Gastrocnemius medialis (tissue), 4 donors: ENCODE measurements at regions not wholly inside any gene's neighbourhood (a gene's known extent, or its start where the extent isn't known, plus 50 kb on each side); places are given as distances from the start of the nearest gene placed in this dataset.

Source experiments
- ATAC-seq, 2 donors: fragments of 150-250 bp; one replicate each; pipeline ENCODE4 v1.9.1; 2016
- DNase-seq, 2 donors: peaks; one replicate each; pipeline ENCODE4 v3.0.0-alpha.2; 2019
- H3K27ac ChIP-seq, 4 donors: fragments of 200-600 bp; sonication (generic); 1 replicate in 1 of 4; 2 replicates in 3 of 4; pipeline ENCODE4 v1.5.1; 2016 to 2018; ENCODE audit warnings: mild to moderate bottlenecking in 2 of 4, moderate library complexity in 1 of 4
- H3K27me3 ChIP-seq, 3 donors: fragments of 200-600 bp; sonication (generic) in 2 of 3; 1 replicate in 1 of 3; 2 replicates in 2 of 3; pipeline versions ENCODE4 v1.5.1 to v1.6.0; 2016 to 2019; ENCODE audit warnings: mild to moderate bottlenecking in 1 of 3, moderate library complexity in 1 of 3
- H3K36me3 ChIP-seq, 2 donors: fragments of 200-600 bp; sonication (generic) in 1 of 2; one replicate each; pipeline ENCODE4 v1.5.1; 2017 to 2018
- H3K4me1 ChIP-seq, 2 donors: fragments of 200-600 bp; sonication (generic) in 1 of 2; one replicate each; pipeline ENCODE4 v1.5.1; 2016 to 2017; ENCODE audit warnings: mild to moderate bottlenecking in 2 of 2
- H3K4me3 ChIP-seq, 4 donors: fragments of 200-600 bp; sonication (generic) in 3 of 4; 1 replicate in 1 of 4; 2 replicates in 3 of 4; pipeline ENCODE4 v1.5.1; 2016 to 2019; ENCODE audit warnings: mild to moderate bottlenecking in 2 of 4
- H3K9me3 ChIP-seq, 3 donors: fragments of 200-600 bp; sonication (generic) in 2 of 3; 1 replicate in 1 of 3; 2 replicates in 2 of 3; pipeline ENCODE4 v1.5.1; 2016 to 2019
- CTCF ChIP-seq, 5 experiments: fragments of 450-650 bp in 3 of 5; fragments of 200-600 bp in 2 of 5; sonication (generic) in 2 of 5; IDR thresholded peaks in 4 of 5; conservative IDR thresholded peaks in 1 of 5; 1 replicate in 4 of 5; 2 replicates in 1 of 5; pipeline ENCODE4 v1.5.1; 2016 to 2019; ENCODE audit warnings: antibody characterized with exemption in 5 of 5, mild to moderate bottlenecking in 3 of 5, moderate library complexity in 3 of 5
- POLR2A ChIP-seq, 2 donors: fragments of 450-650 bp; IDR thresholded peaks; one replicate each; pipeline ENCODE4 v1.6.1; 2017; ENCODE audit warnings: antibody characterized with exemption in 2 of 2, mild to moderate bottlenecking in 2 of 2, moderate library complexity in 2 of 2
- in situ Hi-C, 4 donors: fragments of 200-750 bp; cut with MboI; loops; one replicate each; pipeline versions ENCODE4 v1.15.0 to v1.8.0; 2017; ENCODE audit warnings: low sequenced_read_pairs in 4 of 4
- intact Hi-C: fragments of 100-400 bp; cut with DNase I; formaldehyde crosslinking; loops from one replicate; pipeline ENCODE4 v1.15.1; 2023; ENCODE audit warnings: low total_unique reads

GRCh38 chrX:38868941-38869401 is 67.7 kb downstream of the MID1IP1 start:
- in situ Hi-C loops (no loop called here), intact Hi-C loops (loop anchor here (5.0 kb wide), 1 partner anchor 48 kb away; no protein-coding TSS in a partner anchor)
- H3K4me3 ChIP-seq: no peak overlapping the region
- no peaks in the 10 kb centered on the region for H3K9me3 ChIP-seq
- no peaks in the 10 kb centered on the region for H3K36me3 ChIP-seq
- peak; percentile 38 to 61 for DNase-seq
- TF ChIP-seq CTCF (IDR thresholded peaks at IDR 0.05 in 4 of 5, conservative IDR thresholded peaks at IDR 0.05 in 1 of 5) (no peak), POLR2A (IDR thresholded peaks at IDR 0.05) (no peak)
- peaks cover 10 to 22% of the 10 kb centered on the region in 2 donors for H3K4me1 ChIP-seq
- H3K27ac ChIP-seq: peak overlapping the region; percentile 76 to 85 (median 83)
- ATAC-seq: peak; percentile 82
- H3K27me3 ChIP-seq: no peaks in the 10 kb centered on the region

GRCh38 chrX:38870361-38870895 is 69.2 kb downstream of the MID1IP1 start:
- Histone ChIP-seq H3K4me1 (peaks cover 4 to 16% of the 10 kb centered on the region in 2 donors), H3K9me3 (no peaks in the 10 kb centered on the region), H3K27me3 (no peaks in the 10 kb centered on the region), H3K36me3 (no peaks in the 10 kb centered on the region), H3K4me3 (peak overlapping the region in 2 of 4 donors; percentile 10 to 25), H3K27ac (peak overlapping the region; percentile 76 to 85 (median 83))
- DNase-seq (peak in 1 of 2 donors; percentile 33), ATAC-seq (peak; percentile 39 to 48)
- in situ Hi-C loops (no loop called here), intact Hi-C loops (no loop called here)
- TF ChIP-seq CTCF (IDR thresholded peaks at IDR 0.05 in 4 of 5, conservative IDR thresholded peaks at IDR 0.05 in 1 of 5) (no peak), POLR2A (IDR thresholded peaks at IDR 0.05) (peak in 1 of 2 donors; percentile 30)

GRCh38 chrX:38871129-38872029 is 70.1 kb downstream of the MID1IP1 start:
- ATAC-seq (no peak), DNase-seq (no peak)
- intact Hi-C loops: no loop called here
- H3K27me3 ChIP-seq: no peaks in the 10 kb centered on the region
- in situ Hi-C loops: no loop called here
- no peaks in the 10 kb centered on the region for H3K9me3 ChIP-seq
- H3K4me1 ChIP-seq: peaks cover 4 to 13% of the 10 kb centered on the region in 2 donors
- peak overlapping the region in 1 of 4 donors; percentile 25 for H3K4me3 ChIP-seq
- no peaks in the 10 kb centered on the region for H3K36me3 ChIP-seq
- no peak for TF ChIP-seq CTCF (IDR thresholded peaks at IDR 0.05 in 4 of 5, conservative IDR thresholded peaks at IDR 0.05 in 1 of 5)
- no peak for TF ChIP-seq POLR2A (IDR thresholded peaks at IDR 0.05)
- peak overlapping the region; percentile 76 to 85 (median 83) for H3K27ac ChIP-seq

GRCh38 chrX:38877366-38877765 is 76.1 kb downstream of the MID1IP1 start:
- intact Hi-C loops: no loop called here
- no peaks in the 10 kb centered on the region for H3K9me3 ChIP-seq
- TF ChIP-seq POLR2A (IDR thresholded peaks at IDR 0.05): no peak
- no peak for TF ChIP-seq CTCF (IDR thresholded peaks at IDR 0.05 in 4 of 5, conservative IDR thresholded peaks at IDR 0.05 in 1 of 5)
- in situ Hi-C loops: no loop called here
- H3K36me3 ChIP-seq: no peaks in the 10 kb centered on the region
- H3K27ac ChIP-seq: no peak overlapping the region
- ATAC-seq (no peak), DNase-seq (no peak)
- H3K4me3 ChIP-seq: no peak overlapping the region
- H3K4me1 ChIP-seq: peaks cover 5 to 16% of the 10 kb centered on the region in 2 donors
- H3K27me3 ChIP-seq: no peaks in the 10 kb centered on the region
